Endothelial cell of umbilical vein (primary cell): ENCODE measurements at regions not wholly inside any gene's neighbourhood (a gene's known extent, or its start where the extent isn't known, plus 50 kb on each side); places are given as distances from the start of the nearest gene placed in this dataset.

Source experiments
- BruUV-seq: library from RNA; stranded (reverse); fragments of 400-500 nt; replicated peaks from 2 replicates; lab custom pipeline; 2021; lab: Mats Ljungman, UMichigan
- CTCF ChIA-PET: fragments of 300-600, 350-600 bp; sonication (Branson Sonifier 250); formaldehyde crosslinking; loops from one replicate; lab custom pipeline; 2021; ENCODE audit warnings: antibody characterized with exemption, inconsistent platforms; lab: Charles Lee
- POLR2A ChIA-PET: fragments of 300-600, 350-600 bp; sonication (Branson Sonifier 250); formaldehyde crosslinking; loops from one replicate; lab custom pipeline; 2021; ENCODE audit warnings: antibody characterized with exemption, inconsistent platforms; lab: Charles Lee
- DNase-seq: peaks from one replicate; pipeline ENCODE4 v3.0.0-alpha.2; 2011; ENCODE audit warnings: low read depth, low spot score
- FAIRE-seq: peaks from 2 replicates; lab custom pipeline; 2011; peaks lifted over from hg19 to GRCh38; lab: Jason Lieb, UNC
- H2AFZ ChIP-seq: 2 replicates; pipeline ENCODE4 v1.6.0; 2012; ENCODE audit warnings: low read depth, low read length, control low read depth, inconsistent platforms
- H3K27ac ChIP-seq: 2 replicates; pipeline ENCODE4 v1.5.1; 2011; ENCODE audit warnings: low read depth, mild to moderate bottlenecking, control low read depth, low read length, moderate library complexity; ENCODE audit not compliant: insufficient read depth
- H3K27me3 ChIP-seq, 2 experiments: 2 replicates each; pipeline versions ENCODE4 v1.6.0 to v1.6.1; 2011; ENCODE audit warnings: low read length in 2 of 2, mixed read lengths in 1 of 2; ENCODE audit not compliant: control insufficient read depth in 2 of 2, insufficient read depth in 2 of 2
- H3K36me3 ChIP-seq, 2 experiments: 2 replicates in 1 of 2; 3 replicates in 1 of 2; pipeline ENCODE4 v1.5.1; 2011; ENCODE audit warnings: low read length in 2 of 2, mild to moderate bottlenecking in 1 of 2, moderate library complexity in 1 of 2; ENCODE audit not compliant: control insufficient read depth in 2 of 2, insufficient read depth in 2 of 2; ENCODE audit errors: extremely low read depth in 1 of 2
- H3K4me1 ChIP-seq: 3 replicates; pipeline ENCODE4 v1.5.1; 2011; ENCODE audit warnings: mild to moderate bottlenecking, low read length; ENCODE audit not compliant: control insufficient read depth, insufficient read depth; ENCODE audit errors: extremely low read depth
- H3K4me2 ChIP-seq: 2 replicates; pipeline ENCODE4 v1.6.1; 2011; ENCODE audit warnings: low read length, control low read depth, mixed read lengths; ENCODE audit not compliant: insufficient read depth
- H3K4me3 ChIP-seq, 3 experiments: fragments of 200-600 bp in 1 of 3; sonication (generic), shearing (Covaris generic) in 1 of 3; replicated peaks in 1 of 3; 2 replicates each; pipeline ENCODE4 v1.5.1; 2011 to 2016; ENCODE audit warnings: control low read depth in 3 of 3, low read length in 3 of 3, mild to moderate bottlenecking in 2 of 3, inconsistent platforms in 1 of 3, low read depth in 1 of 3, moderate library complexity in 1 of 3; ENCODE audit not compliant: insufficient read depth in 1 of 3
- H3K79me2 ChIP-seq: 2 replicates; pipeline ENCODE4 v1.6.0; 2012; ENCODE audit warnings: low read length, inconsistent platforms; ENCODE audit not compliant: control insufficient read depth, insufficient read depth
- H3K9ac ChIP-seq: replicated peaks from 2 replicates; pipeline ENCODE3; 2011; ENCODE audit warnings: low read length, control low read depth; ENCODE audit not compliant: insufficient read depth; ENCODE audit errors: extremely low read depth
- H3K9me1 ChIP-seq: replicated peaks from 3 replicates; pipeline ENCODE4 v1.6.0; 2011; ENCODE audit warnings: mild to moderate bottlenecking, low read length; ENCODE audit not compliant: control insufficient read depth, insufficient read depth; ENCODE audit errors: extremely low read depth
- H3K9me3 ChIP-seq: replicated peaks from 2 replicates; pipeline ENCODE4 v1.5.1; 2012; ENCODE audit warnings: low read length, inconsistent platforms; ENCODE audit not compliant: control insufficient read depth, insufficient read depth
- H4K20me1 ChIP-seq: replicated peaks from 2 replicates; pipeline ENCODE3; 2011; ENCODE audit warnings: mild to moderate bottlenecking, low read length; ENCODE audit not compliant: control insufficient read depth, insufficient read depth; ENCODE audit errors: extremely low read depth
- CTCF ChIP-seq, 2 donors: IDR thresholded peaks; 1 replicate in 1 of 2; 2 replicates in 1 of 2; pipeline ENCODE4 v1.5.1; 2011; ENCODE audit warnings: low read length in 2 of 2, mild to moderate bottlenecking in 2 of 2, moderate library complexity in 2 of 2, control low read depth in 1 of 2, inconsistent platforms in 1 of 2, low read depth in 1 of 2; ENCODE audit not compliant: insufficient read depth in 1 of 2; ENCODE audit errors: extremely low read depth in 1 of 2
- EZH2 ChIP-seq: IDR thresholded peaks from 2 replicates; pipeline ENCODE4 v1.6.1; 2012; ENCODE audit warnings: borderline replicate concordance, low read depth, mild to moderate bottlenecking, moderate library complexity, low read length, inconsistent platforms; ENCODE audit not compliant: severe bottlenecking
- FOS ChIP-seq: IDR thresholded peaks from 2 replicates; pipeline ENCODE4 v1.6.1; 2011; ENCODE audit warnings: mild to moderate bottlenecking, low read length, moderate library complexity, borderline replicate concordance; ENCODE audit not compliant: insufficient read depth
- GATA2 ChIP-seq: IDR thresholded peaks from 2 replicates; pipeline ENCODE4 v1.7.0; 2011; ENCODE audit warnings: low read depth, mild to moderate bottlenecking, moderate library complexity, mixed read lengths, low read length; ENCODE audit not compliant: insufficient read length, insufficient read depth
- JUN ChIP-seq: IDR thresholded peaks from 2 replicates; pipeline ENCODE4 v1.6.1; 2011; ENCODE audit warnings: borderline replicate concordance, low read depth; ENCODE audit not compliant: insufficient read length, insufficient read depth
- MAX ChIP-seq: IDR thresholded peaks from 2 replicates; pipeline ENCODE4 v1.6.1; 2011; ENCODE audit not compliant: insufficient read depth, insufficient read length
- MYC ChIP-seq: IDR thresholded peaks from one replicate; pipeline ENCODE4 v1.6.1; 2011; ENCODE audit warnings: mild to moderate bottlenecking, low read depth, low read length
- POLR2A ChIP-seq: IDR thresholded peaks from 2 replicates; pipeline ENCODE4 v1.6.1; 2012; ENCODE audit warnings: low read depth, mild to moderate bottlenecking, control low read depth, low read length
- POLR2AphosphoS5 ChIP-seq: IDR thresholded peaks from 2 replicates; pipeline ENCODE4 v1.6.1; 2012; ENCODE audit warnings: low read depth, mild to moderate bottlenecking, control low read depth, low read length, moderate library complexity; ENCODE audit not compliant: insufficient read depth
- dilution Hi-C: fragments of 300-500 bp; cut with MboI; formaldehyde crosslinking; loops from one replicate; pipeline ENCODE4 v1.15.0; 2019; ENCODE audit warnings: low sequenced_read_pairs; ENCODE audit not compliant: extremely low pct_ligation_motif_present
- intact Hi-C: fragments of 100-400 bp; cut with micrococcal nuclease; formaldehyde crosslinking; loops from one replicate; pipeline ENCODE4 v1.10.0; 2022

- ChIA-PET POLR2A (no interaction called here), CTCF (no interaction called here)
- Histone ChIP-seq H3K79me2 (no peaks in the 10 kb centered on the region), H3K9me1 (no peaks in the 10 kb centered on the region), H3K4me2 (no peak overlapping the region), H3K4me3 (no peak overlapping the region), H3K9me3 (no peaks in the 10 kb centered on the region), H3K36me3 (no peaks in the 10 kb centered on the region), H3K4me1 (no peaks in the 10 kb centered on the region), H3K27me3 (peaks cover 0 to 3% of the 10 kb centered on the region in 2 experiments), H2AFZ (no peak overlapping the region), H3K27ac (no peak overlapping the region), H3K9ac (no peak overlapping the region), H4K20me1 (no peaks in the 10 kb centered on the region)
- BruUV-seq = no TSS peak
- dilution Hi-C loops (no loop called here), intact Hi-C loops (no loop called here)
- DNase-seq (no peak), FAIRE-seq (no peak)
- no peak for TF ChIP-seq GATA2
- TF ChIP-seq POLR2A = no peak
- TF ChIP-seq CTCF (IDR thresholded peaks at IDR 0.05; ENCODE audit: extremely low read depth in 1 of 2, insufficient read depth in 1 of 2, low read depth in 1 of 2, low read length in 2 of 2) = no peak
- no peak for TF ChIP-seq EZH2
- no peak for TF ChIP-seq FOS
- TF ChIP-seq MAX = no peak
- TF ChIP-seq MYC = no peak
- TF ChIP-seq JUN = no peak
- TF ChIP-seq POLR2AphosphoS5 = no peak
Observed at GRCh38 chr21:15370462-15370975, 305.7 kb upstream of the NRIP1 start.
